HFF-Myc (cell line): ENCODE measurements at regions not wholly inside any gene's neighbourhood (a gene's known extent, or its start where the extent isn't known, plus 50 kb on each side); places are given as distances from the start of the nearest gene placed in this dataset.

ENCODE experiments used
- DNase-seq: peaks from one replicate; pipeline ENCODE4 v3.0.0-alpha.2; 2011; ENCODE audit warnings: low read depth; ENCODE audit errors: extremely low read depth
- H3K4me3 ChIP-seq: replicated peaks from 2 replicates; pipeline ENCODE4 v1.5.1; 2011; ENCODE audit warnings: low read depth, mild to moderate bottlenecking, control low read depth, low read length
- TF ChIP-seq, protein P1 (sequence below): IDR thresholded peaks from 2 replicates; pipeline ENCODE4 v1.5.1; 2012; ENCODE audit warnings: mild to moderate bottlenecking, low read depth, low read length, control low read depth; ENCODE audit errors: missing control alignments

DNA sequence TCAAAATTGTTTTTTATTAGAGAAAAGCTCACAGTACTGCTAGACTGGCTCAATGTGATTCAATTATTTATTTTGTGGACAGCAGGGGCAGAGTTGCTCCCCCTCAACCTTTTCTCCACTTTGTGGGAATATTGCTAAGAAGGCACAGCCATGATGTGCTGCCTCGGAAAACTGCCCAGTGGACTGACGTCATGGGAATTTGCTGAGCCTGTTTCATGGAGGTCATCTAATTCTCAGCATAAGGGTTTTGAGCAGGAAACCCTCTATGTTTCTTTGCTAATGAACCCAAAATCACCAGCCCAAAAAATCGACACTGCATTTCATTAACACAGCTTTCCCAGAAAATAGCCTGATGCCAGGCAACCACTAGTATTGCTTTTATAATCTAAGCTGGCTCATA is 228.8 kb upstream of the FAM3C start:
- no peak overlapping the region for H3K4me3 ChIP-seq
- TF ChIP-seq, protein P1, sequence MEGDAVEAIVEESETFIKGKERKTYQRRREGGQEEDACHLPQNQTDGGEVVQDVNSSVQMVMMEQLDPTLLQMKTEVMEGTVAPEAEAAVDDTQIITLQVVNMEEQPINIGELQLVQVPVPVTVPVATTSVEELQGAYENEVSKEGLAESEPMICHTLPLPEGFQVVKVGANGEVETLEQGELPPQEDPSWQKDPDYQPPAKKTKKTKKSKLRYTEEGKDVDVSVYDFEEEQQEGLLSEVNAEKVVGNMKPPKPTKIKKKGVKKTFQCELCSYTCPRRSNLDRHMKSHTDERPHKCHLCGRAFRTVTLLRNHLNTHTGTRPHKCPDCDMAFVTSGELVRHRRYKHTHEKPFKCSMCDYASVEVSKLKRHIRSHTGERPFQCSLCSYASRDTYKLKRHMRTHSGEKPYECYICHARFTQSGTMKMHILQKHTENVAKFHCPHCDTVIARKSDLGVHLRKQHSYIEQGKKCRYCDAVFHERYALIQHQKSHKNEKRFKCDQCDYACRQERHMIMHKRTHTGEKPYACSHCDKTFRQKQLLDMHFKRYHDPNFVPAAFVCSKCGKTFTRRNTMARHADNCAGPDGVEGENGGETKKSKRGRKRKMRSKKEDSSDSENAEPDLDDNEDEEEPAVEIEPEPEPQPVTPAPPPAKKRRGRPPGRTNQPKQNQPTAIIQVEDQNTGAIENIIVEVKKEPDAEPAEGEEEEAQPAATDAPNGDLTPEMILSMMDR, result no peak
- DNase-seq, result no peak

DNA sequence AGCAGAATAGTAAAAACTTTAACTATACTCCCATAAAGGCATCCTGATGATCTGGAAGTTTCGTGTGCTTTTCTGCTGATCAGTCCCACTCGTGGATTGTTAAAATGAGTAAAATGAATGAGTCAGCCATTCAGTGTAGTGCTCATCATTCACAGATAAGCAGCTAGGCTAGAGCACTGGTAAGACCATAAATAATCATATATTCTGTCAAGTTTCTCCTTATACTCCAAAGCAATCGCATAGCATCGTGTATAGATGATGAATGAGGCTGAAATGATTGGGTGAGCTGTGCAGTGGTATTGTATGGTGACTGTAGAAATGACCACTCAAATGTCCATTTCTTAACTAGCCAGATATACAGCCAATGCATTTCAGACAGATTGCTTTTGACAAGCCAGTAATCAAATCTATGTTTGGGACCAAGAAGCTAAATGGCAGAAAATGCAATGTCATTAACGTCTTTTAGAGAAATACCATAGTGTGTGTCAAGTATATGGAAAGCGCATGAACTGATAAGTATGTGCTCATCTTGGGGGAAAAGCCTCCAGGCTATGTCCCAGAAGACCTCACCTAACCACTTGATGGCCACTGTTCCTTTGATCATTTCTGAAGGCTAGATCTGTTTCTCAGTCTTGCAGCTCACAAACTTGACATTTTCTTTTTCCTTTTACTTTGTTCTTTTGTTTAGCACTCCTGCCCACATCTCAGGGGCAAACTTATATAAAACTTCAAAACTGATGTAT is 227.2 kb upstream of the FAM3C start:
- no peak for DNase-seq
- TF ChIP-seq, protein P1, result no peak
- no peak overlapping the region for H3K4me3 ChIP-seq

DNA sequence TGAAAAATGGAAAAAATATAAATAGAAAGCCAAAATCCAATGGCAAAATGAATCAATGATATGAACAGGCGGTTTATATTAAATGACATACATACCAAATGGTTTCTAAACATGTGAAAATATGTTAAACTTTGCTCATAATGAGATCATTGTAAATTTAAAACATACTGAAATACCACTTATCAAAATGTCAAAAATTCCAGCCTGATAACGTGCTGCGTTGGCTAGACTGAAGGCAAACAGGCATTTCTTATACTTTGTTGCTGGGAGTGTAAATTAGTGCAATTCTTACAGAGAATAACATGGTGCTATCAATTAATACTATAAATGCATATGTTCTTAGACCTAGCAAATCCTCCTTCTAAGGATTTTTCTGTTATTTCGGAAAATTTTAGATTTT is 225.8 kb upstream of the FAM3C start:
- DNase-seq, result no peak
- H3K4me3 ChIP-seq, result no peak overlapping the region
- TF ChIP-seq, protein P1, result no peak

DNA sequence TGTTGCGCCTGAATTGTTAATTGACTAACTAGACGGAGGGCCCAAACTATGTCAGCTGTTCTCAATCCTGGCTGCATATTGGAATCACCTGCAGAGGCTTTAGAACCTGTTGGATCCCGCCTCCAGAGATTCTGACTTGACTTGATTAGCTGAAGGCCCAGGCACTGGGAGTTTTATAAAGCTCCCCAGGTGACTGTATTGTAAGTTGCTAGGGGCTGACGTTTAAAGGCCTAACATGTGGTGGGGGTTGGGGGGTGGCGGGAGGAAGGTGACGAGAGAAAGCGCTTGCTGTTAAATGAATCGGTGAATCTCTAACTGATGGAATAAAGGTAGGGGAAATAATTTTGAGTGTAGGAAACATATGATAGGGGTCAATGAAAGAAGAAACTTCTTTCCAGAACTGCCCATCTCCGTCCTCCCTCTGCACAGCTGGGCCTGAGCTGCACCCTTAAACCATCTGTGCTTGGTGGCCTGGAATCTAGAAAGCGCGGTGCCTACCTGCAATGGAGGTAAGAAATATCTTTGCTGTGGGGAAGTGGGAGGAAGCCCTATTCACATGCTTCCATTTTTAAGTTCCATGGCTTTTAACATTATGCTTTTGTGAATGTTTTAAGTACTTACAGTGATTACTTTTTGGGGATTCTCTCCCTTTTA is 225.0 kb upstream of the FAM3C start:
- TF ChIP-seq, protein P1, result no peak
- no peak overlapping the region for H3K4me3 ChIP-seq
- no peak for DNase-seq

DNA sequence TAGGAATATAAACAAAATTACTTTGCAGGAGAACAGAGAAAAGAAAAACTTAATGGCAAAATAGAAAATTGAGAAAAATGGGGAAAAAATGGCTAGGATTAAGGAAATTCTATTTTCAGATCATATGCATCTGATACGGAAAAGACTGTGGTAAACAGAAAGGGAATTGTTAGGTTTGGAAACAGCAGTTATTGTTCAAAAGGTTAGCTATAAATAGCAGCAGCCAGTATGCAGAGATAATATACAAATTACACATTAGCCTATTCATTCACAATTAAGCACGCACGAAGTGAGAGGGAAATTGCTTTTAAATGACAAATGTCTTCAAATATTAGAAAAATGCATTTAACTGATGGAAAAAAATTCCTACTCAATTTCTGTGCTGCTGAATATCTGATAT is 224.1 kb upstream of the FAM3C start:
- TF ChIP-seq, protein P1, result no peak
- no peak overlapping the region for H3K4me3 ChIP-seq
- DNase-seq, result no peak

DNA sequence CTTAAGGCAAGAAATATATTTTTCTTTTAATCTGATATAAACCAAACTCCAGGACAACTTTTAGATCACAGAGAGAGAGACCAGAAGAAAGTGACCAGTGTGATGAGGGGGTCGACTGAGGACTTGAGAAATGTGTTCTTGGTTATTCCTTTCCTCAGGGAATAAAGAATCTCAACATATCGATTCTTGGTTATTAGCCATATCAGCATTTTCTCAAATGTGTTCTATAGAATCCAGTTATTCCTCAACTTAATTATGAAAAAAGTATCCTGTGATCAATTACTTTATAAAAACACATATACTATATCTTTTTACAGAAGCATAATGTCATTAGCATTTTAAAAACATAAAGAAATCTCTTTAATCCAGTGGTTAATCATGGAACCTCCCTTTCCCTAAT is 222.1 kb upstream of the FAM3C start:
- H3K4me3 ChIP-seq, result no peak overlapping the region
- TF ChIP-seq, protein P1, result no peak
- no peak for DNase-seq
